SK-N-SH (cell line): ENCODE measurements at regions not wholly inside any gene's neighbourhood (a gene's known extent, or its start where the extent isn't known, plus 50 kb on each side); places are given as distances from the start of the nearest gene placed in this dataset.

Experiments used
- CTCF ChIP-seq: fragments of 200-600 bp; sonication (generic); IDR thresholded peaks from 2 replicates; pipeline ENCODE4 v1.6.1; 2017; ENCODE audit warnings: antibody characterized with exemption, mild to moderate bottlenecking, moderate library complexity
- EP300 ChIP-seq, 2 experiments: IDR thresholded peaks; 2 replicates each; pipeline versions ENCODE4 v1.4.0 to v1.6.1; 2012; ENCODE audit warnings: borderline replicate concordance in 1 of 2, low read depth in 1 of 2, low read length in 1 of 2
- IRF3 ChIP-seq: fragments of 150-350 bp; IDR thresholded peaks from 2 replicates; pipeline ENCODE4 v1.6.1; 2016; ENCODE audit warnings: mild to moderate bottlenecking, low read depth, low read length
- PBX3 ChIP-seq: IDR thresholded peaks from 2 replicates; pipeline ENCODE4; 2012
- TAF1 ChIP-seq: IDR thresholded peaks from 2 replicates; pipeline ENCODE4 v1.6.1; 2012; ENCODE audit warnings: low read depth, mild to moderate bottlenecking, low read length, moderate library complexity, borderline replicate concordance
- TEAD4 ChIP-seq: IDR thresholded peaks from 2 replicates; pipeline ENCODE4 v1.4.0; 2012; ENCODE audit warnings: mild to moderate bottlenecking, borderline replicate concordance; ENCODE audit not compliant: insufficient read depth
- USF2 ChIP-seq: fragments of 150-350 bp; IDR thresholded peaks from 2 replicates; pipeline ENCODE4 v1.6.1; 2017; ENCODE audit warnings: antibody characterized with exemption, low read length, low read depth, borderline replicate concordance
- TF ChIP-seq, protein P1 (sequence below): IDR thresholded peaks from 2 replicates; pipeline ENCODE4 v1.6.1; 2012; ENCODE audit warnings: mild to moderate bottlenecking, low read depth, low read length, moderate library complexity

DNA sequence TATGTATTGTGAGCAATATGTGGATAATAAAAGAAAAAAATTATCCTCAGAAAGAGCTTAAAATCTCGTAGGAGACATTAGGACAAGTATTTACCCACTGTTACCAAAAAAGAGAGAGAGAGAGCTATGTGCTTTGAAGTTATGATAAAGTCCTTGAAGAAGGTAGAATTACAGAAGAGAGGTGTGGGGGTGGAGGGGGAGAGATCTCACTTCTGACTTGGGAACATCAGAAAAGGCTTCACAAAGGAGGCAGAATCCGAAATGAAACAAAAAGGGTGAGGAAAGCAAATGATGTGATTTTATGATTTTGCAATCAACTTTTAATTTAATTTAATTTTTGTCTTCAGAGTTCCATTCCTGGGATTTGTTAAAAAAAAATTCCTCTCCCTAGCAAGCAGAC is 311.8 kb upstream of the ATP2B1 start:
- TF ChIP-seq TAF1 (no peak), CTCF (no peak), USF2 (no peak), TEAD4 (no peak), EP300 (IDR thresholded peaks at IDR 0.05; ENCODE audit: borderline replicate concordance in 1 of 2, low read depth in 1 of 2, low read length in 1 of 2) (no peak), PBX3 (no peak), IRF3 (no peak)
- TF ChIP-seq, protein P1, sequence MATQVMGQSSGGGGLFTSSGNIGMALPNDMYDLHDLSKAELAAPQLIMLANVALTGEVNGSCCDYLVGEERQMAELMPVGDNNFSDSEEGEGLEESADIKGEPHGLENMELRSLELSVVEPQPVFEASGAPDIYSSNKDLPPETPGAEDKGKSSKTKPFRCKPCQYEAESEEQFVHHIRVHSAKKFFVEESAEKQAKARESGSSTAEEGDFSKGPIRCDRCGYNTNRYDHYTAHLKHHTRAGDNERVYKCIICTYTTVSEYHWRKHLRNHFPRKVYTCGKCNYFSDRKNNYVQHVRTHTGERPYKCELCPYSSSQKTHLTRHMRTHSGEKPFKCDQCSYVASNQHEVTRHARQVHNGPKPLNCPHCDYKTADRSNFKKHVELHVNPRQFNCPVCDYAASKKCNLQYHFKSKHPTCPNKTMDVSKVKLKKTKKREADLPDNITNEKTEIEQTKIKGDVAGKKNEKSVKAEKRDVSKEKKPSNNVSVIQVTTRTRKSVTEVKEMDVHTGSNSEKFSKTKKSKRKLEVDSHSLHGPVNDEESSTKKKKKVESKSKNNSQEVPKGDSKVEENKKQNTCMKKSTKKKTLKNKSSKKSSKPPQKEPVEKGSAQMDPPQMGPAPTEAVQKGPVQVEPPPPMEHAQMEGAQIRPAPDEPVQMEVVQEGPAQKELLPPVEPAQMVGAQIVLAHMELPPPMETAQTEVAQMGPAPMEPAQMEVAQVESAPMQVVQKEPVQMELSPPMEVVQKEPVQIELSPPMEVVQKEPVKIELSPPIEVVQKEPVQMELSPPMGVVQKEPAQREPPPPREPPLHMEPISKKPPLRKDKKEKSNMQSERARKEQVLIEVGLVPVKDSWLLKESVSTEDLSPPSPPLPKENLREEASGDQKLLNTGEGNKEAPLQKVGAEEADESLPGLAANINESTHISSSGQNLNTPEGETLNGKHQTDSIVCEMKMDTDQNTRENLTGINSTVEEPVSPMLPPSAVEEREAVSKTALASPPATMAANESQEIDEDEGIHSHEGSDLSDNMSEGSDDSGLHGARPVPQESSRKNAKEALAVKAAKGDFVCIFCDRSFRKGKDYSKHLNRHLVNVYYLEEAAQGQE: no peak
